Common myeloid progenitor, CD34-positive (primary cell): ENCODE measurements at regions not wholly inside any gene's neighbourhood (a gene's known extent, or its start where the extent isn't known, plus 50 kb on each side); places are given as distances from the start of the nearest gene placed in this dataset.

Experiments used
- CTCF ChIA-PET: fragments of 350-600 bp; sonication (Branson Sonifier 250); formaldehyde crosslinking; loops from one replicate; lab custom pipeline; 2021; ENCODE audit warnings: antibody characterized with exemption; lab: Charles Lee
- POLR2A ChIA-PET: fragments of 350-600 bp; sonication (Branson Sonifier 250); formaldehyde crosslinking; loops from one replicate; lab custom pipeline; 2021; ENCODE audit warnings: antibody characterized with exemption; lab: Charles Lee
- DNase-seq, 3 donors: peaks; one replicate each; pipeline versions ENCODE4 v3.0.0 to v3.0.0-alpha.2; 2013
- H3K27ac ChIP-seq, 2 experiments: 1 replicate in 1 of 2; 2 replicates in 1 of 2; pipeline ENCODE4 v1.7.0; 2013; ENCODE audit warnings: inconsistent platforms in 2 of 2, low read length in 2 of 2, mild to moderate bottlenecking in 2 of 2, low read depth in 1 of 2, moderate library complexity in 1 of 2; ENCODE audit not compliant: severe bottlenecking in 2 of 2, insufficient read depth in 1 of 2, poor library complexity in 1 of 2
- H3K27me3 ChIP-seq, 5 experiments: replicated peaks in 2 of 5; 1 replicate in 3 of 5; 2 replicates in 2 of 5; pipeline versions ENCODE4 v1.6.1 to v1.7.0; 2013; ENCODE audit warnings: low read length in 4 of 5, mild to moderate bottlenecking in 2 of 5, moderate library complexity in 2 of 5, inconsistent platforms in 1 of 5; ENCODE audit not compliant: insufficient read depth in 5 of 5, control insufficient read depth in 4 of 5
- H3K36me3 ChIP-seq, 4 experiments: 1 replicate in 2 of 4; 2 replicates in 2 of 4; pipeline versions ENCODE4 v1.6.1 to v1.7.0; 2013; ENCODE audit warnings: low read length in 3 of 4, control low read depth in 1 of 4, mild to moderate bottlenecking in 1 of 4; ENCODE audit not compliant: control insufficient read depth in 4 of 4, insufficient read depth in 4 of 4
- H3K4me1 ChIP-seq, 4 experiments: 1 replicate in 3 of 4; 2 replicates in 1 of 4; pipeline versions ENCODE4 v1.6.1 to v1.7.1; 2013; ENCODE audit warnings: low read length in 3 of 4, mild to moderate bottlenecking in 3 of 4, control low read depth in 1 of 4, inconsistent platforms in 1 of 4, moderate library complexity in 1 of 4; ENCODE audit not compliant: control insufficient read depth in 4 of 4, insufficient read depth in 4 of 4; ENCODE audit errors: control extremely low read depth in 1 of 4
- H3K4me3 ChIP-seq, 7 experiments: 1 replicate in 4 of 7; 2 replicates in 3 of 7; pipeline versions ENCODE4 v1.5.1 to v1.7.0; 2013; ENCODE audit warnings: mild to moderate bottlenecking in 7 of 7, low read length in 6 of 7, moderate library complexity in 6 of 7, inconsistent platforms in 2 of 7, low read depth in 2 of 7, control low read depth in 1 of 7; ENCODE audit not compliant: insufficient read depth in 4 of 7, control insufficient read depth in 1 of 7; ENCODE audit errors: extremely low read depth in 1 of 7
- H3K9me3 ChIP-seq, 5 experiments: 1 replicate in 4 of 5; 2 replicates in 1 of 5; pipeline versions ENCODE4 v1.6.1 to v1.7.1; 2013; ENCODE audit warnings: low read length in 4 of 5, mild to moderate bottlenecking in 2 of 5, inconsistent platforms in 1 of 5, low read depth in 1 of 5, moderate library complexity in 1 of 5; ENCODE audit not compliant: control insufficient read depth in 4 of 5, insufficient read depth in 2 of 5; ENCODE audit errors: control extremely low read depth in 1 of 5
- WGBS: methylation state at CpG from one replicate; pipeline ENCODE4 v1.1.5; 2013; ENCODE audit not compliant: insufficient coverage; 5-methylcytosine and 5-hydroxymethylcytosine counted together

DNA sequence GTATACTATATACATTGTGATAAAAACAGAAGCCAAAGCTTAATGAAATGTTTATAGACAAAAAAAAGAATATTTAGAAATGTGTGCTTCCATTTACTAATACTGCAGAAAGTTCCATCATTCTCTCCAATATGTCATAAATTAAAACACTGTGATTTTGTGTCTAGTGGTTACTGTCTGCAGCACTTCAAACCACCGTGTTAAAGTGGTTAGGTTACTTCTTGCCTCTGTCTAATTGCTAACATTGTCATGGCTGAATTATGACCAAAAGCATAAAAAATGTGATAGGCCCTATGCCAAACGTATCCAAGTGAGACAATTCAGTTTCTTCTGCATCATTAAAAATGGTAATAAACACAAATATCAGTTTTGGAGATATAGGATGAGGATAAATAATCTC lies 52.7 kb upstream of the CST5 start:
- DNase-seq = no peak
- Histone ChIP-seq H3K36me3 (no peaks in the 10 kb centered on the region), H3K27me3 (peaks cover 0 to 4% (median 0%) of the 10 kb centered on the region in 5 experiments), H3K9me3 (peaks cover 0 to 7% (median 0%) of the 10 kb centered on the region in 5 experiments), H3K4me1 (no peaks in the 10 kb centered on the region), H3K27ac (no peak overlapping the region), H3K4me3 (no peak overlapping the region)
- ChIA-PET CTCF (interaction anchor here (1.0 kb wide), 1 partner anchor 264 kb away, joined by 3 read pairs; no protein-coding TSS in a partner anchor), POLR2A (no interaction called here)
- WGBS = no CpG with 5 or more reads among the region's 2 CpGs
